ENCODE measurements at regions not wholly inside any gene's neighbourhood (a gene's known extent, or its start where the extent isn't known, plus 50 kb on each side); places are given as distances from the start of the nearest gene placed in this dataset.

DNA sequence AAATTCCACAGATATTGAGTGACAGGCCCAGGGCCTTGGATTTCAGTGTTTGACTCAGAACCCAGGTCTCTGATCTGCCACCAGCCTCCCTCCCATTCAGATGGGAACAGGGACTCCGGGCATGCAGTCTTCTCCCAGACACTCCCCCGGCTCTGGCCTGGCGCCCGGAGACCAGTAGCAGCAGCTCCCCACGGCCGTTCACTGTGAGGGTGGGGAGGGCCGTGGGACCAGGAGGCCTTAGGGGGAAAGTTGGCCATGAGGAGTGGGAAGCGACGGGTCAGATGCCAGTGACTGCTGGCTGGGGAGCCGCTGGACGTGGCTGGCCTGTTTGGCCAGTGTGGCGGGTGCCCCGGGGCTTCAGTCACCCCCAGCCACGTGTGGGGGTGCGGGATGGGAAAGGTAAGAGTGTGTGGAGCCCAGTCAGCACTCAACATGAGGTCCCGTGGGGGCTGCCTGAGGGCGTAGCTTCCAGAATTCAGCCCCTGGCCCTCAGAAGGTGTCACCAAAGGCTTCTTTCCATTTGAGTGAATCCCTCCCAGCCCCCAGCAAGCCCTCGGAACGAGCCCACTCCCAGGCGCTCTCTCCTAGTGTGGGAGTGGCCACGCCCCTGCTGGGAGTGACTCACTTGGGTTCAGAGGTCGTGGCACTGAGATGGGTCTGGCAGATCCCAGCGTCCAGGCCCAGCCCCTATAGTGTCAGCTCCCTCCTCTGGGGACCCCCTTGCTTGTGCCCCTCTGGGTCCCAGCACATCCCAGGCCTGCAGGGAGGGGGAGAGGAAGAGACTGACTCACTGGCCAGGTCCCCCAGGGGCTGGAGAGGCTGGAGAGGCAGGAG lies 309.4 kb downstream of the SEC14L1 start:
- TF ChIP-seq POLR2AphosphoS5 (IDR thresholded peaks at IDR 0.05; ENCODE audit: insufficient read depth in 1 of 2, low read depth in 1 of 2) = peak in 1 of 2 donors; percentile 63
- TF ChIP-seq, protein P1, sequence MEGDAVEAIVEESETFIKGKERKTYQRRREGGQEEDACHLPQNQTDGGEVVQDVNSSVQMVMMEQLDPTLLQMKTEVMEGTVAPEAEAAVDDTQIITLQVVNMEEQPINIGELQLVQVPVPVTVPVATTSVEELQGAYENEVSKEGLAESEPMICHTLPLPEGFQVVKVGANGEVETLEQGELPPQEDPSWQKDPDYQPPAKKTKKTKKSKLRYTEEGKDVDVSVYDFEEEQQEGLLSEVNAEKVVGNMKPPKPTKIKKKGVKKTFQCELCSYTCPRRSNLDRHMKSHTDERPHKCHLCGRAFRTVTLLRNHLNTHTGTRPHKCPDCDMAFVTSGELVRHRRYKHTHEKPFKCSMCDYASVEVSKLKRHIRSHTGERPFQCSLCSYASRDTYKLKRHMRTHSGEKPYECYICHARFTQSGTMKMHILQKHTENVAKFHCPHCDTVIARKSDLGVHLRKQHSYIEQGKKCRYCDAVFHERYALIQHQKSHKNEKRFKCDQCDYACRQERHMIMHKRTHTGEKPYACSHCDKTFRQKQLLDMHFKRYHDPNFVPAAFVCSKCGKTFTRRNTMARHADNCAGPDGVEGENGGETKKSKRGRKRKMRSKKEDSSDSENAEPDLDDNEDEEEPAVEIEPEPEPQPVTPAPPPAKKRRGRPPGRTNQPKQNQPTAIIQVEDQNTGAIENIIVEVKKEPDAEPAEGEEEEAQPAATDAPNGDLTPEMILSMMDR (IDR thresholded peaks at IDR 0.05) = no peak

Data from vagina (tissue), 2 donors.